Femur (tissue), 1 donor: ENCODE measurements at regions not wholly inside any gene's neighbourhood (a gene's known extent, or its start where the extent isn't known, plus 50 kb on each side); places are given as distances from the start of the nearest gene placed in this dataset.
"Not testable (repeated sequence)": the region's sequence is repeated elsewhere in the genome, so short reads cannot be mapped to it uniquely, and the experiment has no call there.

Source experiments
- DNase-seq: peaks from one replicate; pipeline ENCODE4 v3.0.0-alpha.2; 2017

DNA sequence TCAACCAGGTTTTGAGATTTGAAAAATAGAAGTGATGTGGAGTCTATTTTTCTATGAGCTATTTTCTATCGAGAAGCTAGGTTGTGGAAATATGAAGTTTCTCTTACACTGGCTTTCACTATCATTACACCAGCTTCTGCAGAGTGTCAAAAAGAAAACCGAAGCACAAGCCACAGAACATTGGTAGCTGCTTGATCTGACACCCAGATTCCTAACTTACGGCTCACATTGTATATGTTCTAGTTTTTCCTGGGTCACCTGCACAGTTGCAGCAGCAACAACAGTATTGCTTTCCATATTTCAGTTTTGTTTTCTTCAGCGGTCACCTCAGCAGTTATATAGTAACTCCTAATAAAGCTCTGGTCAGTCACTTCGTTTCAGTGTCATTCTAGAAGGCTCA lies 790.1 kb downstream of the PLOD2 start:
- no peak for DNase-seq

GRCh38 chr3:145377301-145377700 lies 783.7 kb downstream of the PLOD2 start:
- no peak for DNase-seq

DNA sequence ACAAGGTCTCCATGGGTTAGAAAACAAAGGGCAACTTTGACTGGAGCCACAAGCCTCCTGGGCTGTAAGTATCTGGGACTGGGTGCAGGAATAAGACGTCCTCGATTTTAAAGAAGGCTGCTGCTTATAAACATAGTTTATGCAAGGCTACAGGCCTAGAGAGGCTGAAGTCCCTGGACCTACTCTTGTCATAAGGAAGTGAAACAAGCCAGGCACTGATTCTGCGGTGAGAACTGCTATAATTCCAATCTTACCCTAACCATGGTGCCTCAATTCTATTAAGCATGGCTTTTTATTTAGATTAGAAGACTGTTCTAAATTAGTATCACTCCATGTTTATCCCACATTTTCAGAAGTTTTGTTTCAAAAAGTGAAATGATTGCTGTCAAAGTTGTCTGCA lies 777.6 kb downstream of the PLOD2 start:
- DNase-seq: no peak

GRCh38 chr3:145384307-145384706 lies 776.7 kb downstream of the PLOD2 start:
- no peak for DNase-seq

- DNase-seq: no peak
Measured at GRCh38 chr3:145387211-145387610, 773.8 kb downstream of the PLOD2 start.

- no peak for DNase-seq
Measured at GRCh38 chr3:145395421-145395820, 765.6 kb downstream of the PLOD2 start.

DNA sequence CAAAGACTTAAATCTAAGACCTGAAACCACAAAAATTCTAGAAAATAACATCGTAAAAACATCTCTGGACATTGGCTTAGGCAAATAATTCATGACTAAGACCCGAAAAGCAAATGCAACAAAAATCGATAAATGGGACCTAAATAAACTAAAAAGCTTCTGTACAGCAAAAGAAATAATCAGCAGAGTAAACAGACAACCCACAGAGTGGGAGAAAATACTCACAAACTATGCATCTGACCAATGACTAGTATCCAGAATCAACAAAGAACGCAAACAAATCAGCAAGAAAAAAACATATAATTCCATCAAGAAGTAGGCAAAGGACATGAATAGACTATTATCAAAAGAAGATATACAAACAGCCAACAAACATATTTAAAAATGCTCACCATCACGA lies 749.4 kb downstream of the PLOD2 start:
- DNase-seq: no peak

- DNase-seq: no peak
Measured at GRCh38 chr3:145417678-145418077, 743.3 kb downstream of the PLOD2 start.

DNA sequence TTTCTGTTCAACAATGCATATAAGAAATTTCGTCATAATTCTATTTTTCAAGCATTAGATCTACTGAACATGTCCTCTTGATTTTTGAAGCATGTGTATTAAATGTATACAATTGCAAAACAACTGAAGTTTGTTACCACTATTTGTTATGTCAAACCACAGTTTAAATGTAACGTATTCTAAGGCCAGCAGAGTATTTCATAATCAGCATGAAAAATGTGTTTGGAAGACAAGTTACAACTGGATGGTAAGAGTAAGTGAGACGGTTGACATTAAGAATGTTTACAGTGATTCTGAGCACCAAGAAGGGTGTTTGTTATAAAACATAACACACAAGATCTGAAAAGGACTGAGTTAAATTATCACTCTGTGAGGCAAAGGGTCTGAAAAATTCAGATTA lies 738.4 kb downstream of the PLOD2 start:
- DNase-seq: no peak

- DNase-seq: no peak
Measured at GRCh38 chr3:145427355-145427754, 733.6 kb downstream of the PLOD2 start.

- no peak for DNase-seq
Measured at GRCh38 chr3:145429546-145429945, 731.4 kb downstream of the PLOD2 start.

DNA sequence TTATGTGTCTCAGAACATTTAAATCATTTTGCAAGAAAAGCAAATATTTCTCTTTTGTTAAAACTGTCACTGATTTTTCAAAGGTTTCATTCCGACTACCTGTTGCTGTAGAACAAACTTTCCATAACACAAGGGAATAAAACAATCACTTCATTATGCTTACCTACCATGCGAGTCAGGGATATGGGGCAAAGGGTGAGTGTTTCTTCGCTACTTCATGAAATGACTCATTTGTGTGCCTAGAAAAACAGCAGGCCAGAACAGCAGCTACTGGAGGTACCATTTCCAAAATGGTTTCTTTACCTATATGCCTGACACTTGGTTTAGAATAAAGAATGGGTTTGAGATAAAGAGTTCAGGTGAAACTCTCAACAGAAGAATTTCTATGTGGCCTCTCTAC lies 712.5 kb downstream of the PLOD2 start:
- no peak for DNase-seq

DNA sequence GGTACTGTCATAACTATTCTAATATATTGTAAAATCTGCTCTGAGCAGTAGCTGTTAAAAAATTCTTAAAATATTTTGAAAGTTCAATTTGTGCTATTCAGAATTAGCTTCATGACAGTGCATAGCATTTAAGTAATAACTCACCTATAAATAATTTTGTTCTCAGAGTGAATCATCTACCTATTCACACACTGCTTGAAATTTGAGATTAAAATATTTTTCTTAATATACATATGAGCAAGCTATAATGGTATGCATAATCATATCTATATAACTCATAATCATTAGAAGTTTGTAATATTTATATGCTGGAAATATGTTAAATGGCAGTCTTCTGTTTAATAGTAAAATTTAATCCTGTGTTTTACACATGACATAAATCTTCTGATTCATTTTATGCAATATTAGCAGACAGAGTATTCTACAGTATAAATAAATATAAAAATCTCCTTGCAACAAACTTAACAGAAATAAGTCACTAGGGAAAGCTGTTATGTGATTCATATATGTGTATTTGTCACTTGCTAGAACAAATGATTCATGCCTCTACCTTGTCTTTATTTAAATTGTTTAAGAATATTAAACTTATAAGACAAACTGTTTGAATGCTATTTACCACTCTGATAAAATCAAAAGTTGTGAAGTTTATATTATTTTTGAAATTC lies 710.8 kb downstream of the PLOD2 start:
- DNase-seq: no peak

- no peak for DNase-seq
Measured at GRCh38 chr3:145457825-145458552, 703.0 kb downstream of the PLOD2 start.

- not testable (repeated sequence) for DNase-seq
Measured at GRCh38 chr3:145459681-145460080, 701.3 kb downstream of the PLOD2 start.

GRCh38 chr3:145471976-145472375 lies 689.0 kb downstream of the PLOD2 start:
- DNase-seq: no peak

- DNase-seq: not testable (repeated sequence)
Measured at GRCh38 chr3:145482735-145483134, 678.2 kb downstream of the PLOD2 start.

GRCh38 chr3:145483992-145484391 lies 677.0 kb downstream of the PLOD2 start:
- DNase-seq: no peak

DNA sequence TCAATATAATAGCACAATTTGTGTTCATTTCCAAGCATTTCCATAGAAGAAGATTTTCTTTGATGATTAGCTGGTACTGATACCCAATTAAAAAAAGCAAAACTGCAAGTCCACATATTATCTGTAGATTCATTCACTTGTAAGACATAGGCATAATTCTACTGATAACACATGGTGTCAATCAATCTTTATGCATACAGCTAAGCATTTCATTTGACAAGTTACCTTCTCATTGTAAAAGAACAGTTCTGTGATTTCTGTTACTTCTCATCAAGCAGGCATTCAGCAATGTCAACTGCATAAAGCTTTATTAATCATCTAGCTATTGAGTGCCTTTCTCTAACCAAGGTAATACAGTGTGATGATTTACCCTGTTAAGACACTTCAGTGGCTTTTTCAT lies 672.0 kb downstream of the PLOD2 start:
- no peak for DNase-seq

DNA sequence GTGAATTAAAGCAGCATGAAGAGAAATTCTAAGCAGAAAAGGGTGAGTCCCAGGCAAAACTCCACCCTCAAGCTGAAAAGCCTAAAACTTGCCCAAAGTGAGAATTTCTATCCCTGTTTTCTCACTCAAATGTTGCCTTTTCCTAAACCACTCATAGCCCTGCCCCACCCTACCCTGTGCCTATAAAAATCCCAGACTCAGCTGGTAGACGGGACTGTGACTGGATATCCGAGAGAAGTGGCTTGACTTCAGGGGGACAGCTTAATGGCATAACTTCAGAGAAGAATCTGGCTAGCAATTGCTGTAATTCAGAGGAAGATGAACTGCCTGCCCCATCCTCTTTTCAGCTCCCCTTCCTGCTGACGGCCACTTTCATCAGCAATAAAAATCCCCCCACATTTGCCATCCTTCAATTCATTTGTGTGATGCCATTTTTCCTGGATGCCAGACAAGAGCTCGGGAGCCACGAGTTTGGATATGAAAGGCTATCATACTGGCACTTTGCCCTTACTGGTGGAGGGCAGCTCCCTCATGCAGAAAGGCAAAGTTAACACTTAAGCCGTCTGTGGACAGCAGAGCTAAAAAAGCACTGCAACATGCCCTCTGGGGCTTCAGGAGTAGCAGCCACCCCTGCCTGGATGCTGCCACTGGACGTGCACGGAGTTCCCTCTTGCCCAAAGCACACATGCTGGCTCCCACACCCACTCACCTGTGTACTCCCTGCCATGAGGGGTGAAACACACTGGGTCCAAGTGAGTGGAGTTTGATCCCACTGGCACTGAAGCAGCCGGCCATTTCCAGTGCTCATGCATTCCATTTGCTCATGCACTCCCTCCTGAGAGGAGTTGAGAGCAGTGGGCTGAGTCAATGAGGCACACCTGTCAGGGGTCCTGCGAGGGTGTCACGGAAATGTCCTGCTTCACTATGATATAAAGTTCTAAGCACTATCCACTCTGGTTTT lies 670.6 kb downstream of the PLOD2 start:
- no peak for DNase-seq

DNA sequence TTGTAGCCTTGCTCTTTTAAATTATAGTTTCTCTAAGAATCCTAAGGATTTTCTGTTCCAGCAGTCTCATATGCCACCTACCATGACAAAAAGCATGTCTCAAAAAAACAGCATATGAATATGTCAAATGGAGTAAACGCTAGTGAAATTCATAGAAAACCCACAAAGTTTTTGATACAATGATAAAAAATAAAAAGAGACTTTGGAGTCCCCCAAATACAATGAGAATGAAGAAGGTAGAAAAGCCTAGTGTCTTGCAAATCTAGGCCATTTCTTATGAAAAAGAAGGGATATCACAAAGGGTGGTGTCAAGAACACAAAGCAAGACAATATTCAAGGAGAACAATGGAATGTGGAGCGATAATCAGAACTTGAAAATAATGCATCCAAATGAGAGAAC lies 668.5 kb downstream of the PLOD2 start:
- no peak for DNase-seq

DNA sequence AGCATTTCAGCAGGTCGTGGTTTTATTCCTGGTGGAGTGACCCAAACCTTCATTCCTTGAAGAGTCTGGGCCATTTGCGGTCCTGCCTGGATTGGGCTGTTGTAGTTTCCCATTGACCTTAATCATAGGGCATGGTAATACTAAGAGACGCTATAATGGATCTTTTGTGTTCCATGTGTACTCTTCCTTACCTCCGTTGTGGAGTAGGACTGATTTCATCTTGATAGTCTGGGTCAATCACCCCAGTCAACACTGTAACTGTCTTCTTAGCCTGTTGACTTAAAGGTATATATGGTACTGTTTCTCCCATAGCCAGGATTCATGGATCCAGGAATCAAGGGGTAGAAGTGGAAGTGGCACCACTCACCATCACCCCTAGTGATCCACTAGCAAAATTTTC lies 643.6 kb downstream of the PLOD2 start:
- not testable (repeated sequence) for DNase-seq

DNA sequence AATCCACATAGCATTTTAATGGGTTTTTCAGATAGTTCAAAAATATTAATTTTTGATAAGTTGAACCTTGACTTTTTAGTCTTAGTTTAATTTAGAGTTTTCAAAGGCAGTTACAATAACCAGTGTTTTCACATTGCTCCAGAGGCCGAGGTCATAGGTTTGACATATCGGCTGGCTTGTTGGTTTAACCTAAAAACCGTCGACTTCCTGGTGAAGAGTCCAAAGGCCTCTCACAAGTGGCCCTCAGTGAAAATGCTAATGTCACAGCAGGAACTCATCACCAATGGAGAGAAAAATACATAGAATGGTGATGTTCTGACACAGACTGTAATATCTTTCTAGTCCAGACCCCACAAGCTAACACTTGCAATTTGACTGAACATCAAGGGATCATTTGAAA lies 642.3 kb downstream of the PLOD2 start:
- no peak for DNase-seq
